GM19397 (cell line): ENCODE measurements at regions not wholly inside any gene's neighbourhood (a gene's known extent, or its start where the extent isn't known, plus 50 kb on each side); places are given as distances from the start of the nearest gene placed in this dataset.
"Not testable (repeated sequence)": the region's sequence is repeated elsewhere in the genome, so short reads cannot be mapped to it uniquely, and the experiment has no call there.

Experiments
- ATAC-seq: cut with Tn5 transposase; IDR thresholded peaks from one replicate; pipeline ENCODE4 v1.9.1; 2021; ENCODE audit warnings: mild to moderate bottlenecking, moderate library complexity; ENCODE audit not compliant: unreplicated experiment

DNA sequence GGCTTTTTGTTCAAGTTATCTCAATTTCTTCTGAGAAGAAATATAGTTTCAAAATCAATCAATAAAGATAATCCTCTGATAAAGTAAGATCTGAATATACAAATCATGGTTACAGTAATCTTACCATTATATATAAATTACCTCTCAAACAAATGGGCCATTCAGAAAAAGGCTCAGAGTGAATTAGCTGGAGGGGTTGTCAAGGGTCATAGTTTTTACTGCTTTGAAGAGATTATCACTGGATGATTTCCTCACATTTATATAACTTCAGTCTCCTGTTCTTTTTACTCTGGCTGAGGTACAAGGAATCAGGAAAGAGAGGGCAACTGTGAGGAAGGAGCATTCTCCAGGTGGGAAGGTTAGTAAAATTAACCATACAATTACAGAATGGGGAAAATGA lies 148.6 kb upstream of the ELL2 start:
- ATAC-seq = no peak

DNA sequence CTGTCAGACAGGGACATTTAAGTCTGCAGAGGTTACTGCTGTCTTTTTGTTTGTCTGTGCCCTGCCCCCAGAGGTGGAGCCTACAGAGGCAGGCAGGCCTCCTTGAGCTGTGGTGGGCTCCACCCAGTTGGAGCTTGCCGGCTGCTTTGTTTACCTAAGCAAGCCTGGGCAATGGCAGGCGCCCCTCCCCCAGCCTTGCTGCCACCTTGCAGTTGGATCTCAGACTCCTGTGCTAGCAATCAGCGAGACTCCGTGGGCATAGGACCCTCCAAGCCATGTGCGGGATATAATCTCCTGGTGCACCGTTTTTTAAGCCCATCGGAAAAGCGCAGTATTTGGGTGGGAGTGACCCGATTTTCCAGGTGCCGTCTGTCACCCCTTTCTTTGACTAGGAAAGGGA lies 147.0 kb upstream of the ELL2 start:
- ATAC-seq = not testable (repeated sequence)

DNA sequence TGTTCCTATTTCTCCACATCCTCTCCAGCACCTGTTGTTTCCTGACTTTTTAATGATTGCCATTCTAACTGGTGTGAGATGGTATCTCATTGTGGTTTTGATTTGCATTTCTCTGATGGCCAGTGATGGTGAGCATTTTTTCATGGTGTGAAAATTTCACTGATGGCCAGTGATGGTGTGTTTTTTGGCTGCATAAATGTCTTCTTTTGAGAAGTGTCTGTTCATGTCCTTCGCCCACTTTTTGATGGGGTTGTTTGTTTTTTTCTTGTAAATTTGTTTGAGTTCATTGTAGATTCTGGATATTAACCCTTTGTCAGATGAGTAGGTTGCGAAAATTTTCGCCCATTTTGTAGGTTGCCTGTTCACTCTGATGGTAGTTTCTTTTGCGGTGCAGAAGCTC lies 142.2 kb upstream of the ELL2 start:
- not testable (repeated sequence) for ATAC-seq

DNA sequence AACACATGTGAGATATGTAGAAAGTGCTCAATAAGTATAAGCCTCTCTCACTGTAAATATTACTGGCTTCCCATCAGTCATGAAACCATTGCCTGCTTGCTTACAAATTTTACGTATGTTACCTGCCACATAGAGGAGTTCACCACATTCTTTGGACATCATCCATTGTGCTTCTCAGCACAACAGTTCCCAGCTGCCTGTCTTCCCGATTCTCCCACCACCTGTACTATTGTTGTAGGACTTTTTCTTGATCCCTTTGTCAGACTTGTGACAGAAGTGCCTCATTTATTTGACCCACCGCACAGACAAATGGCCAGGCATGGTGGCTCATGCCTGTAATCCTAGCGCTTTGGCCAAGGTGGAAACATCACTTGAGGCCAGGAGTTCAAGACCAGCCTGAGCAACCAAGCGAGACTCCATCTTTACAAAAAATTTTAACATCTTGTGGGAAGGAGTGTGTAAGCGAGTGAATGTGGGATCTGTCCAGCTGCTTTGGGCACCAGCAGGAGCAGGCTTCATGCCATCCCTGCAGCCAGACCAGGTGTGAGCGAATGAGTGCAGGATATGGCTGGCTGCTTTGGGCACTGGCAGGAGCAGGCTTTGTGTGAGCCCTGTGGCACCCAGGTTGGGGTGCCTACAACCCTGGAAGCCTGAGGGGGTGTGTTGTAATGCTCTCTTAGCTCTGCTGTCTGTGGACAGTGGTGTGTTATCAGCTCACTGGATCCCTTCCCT lies 139.9 kb upstream of the ELL2 start:
- no peak for ATAC-seq

DNA sequence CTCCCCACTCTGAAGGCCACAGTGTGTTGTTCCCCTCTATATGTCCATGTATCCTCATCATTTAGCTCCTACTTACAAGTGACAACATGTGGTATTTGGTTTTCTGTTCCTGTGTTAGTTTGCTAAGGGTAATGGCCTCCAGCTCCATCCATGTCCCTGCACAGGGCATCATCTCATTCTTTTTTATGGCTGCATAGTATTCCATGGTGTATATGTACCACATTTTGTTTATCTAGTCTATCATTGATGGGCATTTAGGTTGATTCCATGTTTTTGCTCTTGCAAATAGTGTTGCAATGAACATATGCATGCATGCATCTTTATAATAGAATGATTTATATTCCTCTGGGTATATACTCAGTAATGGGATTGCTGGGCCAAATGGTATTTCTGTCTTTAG lies 135.8 kb upstream of the ELL2 start:
- not testable (repeated sequence) for ATAC-seq

DNA sequence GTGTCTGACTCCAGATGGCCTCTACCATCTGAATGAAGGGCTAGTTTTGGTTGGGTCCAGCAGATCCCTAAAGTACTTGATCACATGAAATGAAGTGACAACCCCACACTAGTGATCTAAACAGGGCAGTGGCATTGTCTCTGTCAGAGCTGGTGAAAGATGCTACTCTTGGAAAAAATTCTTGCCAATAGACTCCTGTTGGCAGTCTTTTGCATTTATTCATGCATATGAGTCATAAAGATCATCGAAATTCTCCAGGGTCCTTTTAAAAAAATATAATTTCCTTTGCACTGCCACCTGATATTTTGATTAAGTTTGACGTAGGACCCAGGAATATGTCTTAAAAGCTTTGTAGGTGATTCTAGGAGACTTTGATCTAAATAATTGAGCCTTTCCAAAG lies 135.1 kb upstream of the ELL2 start:
- no peak for ATAC-seq

DNA sequence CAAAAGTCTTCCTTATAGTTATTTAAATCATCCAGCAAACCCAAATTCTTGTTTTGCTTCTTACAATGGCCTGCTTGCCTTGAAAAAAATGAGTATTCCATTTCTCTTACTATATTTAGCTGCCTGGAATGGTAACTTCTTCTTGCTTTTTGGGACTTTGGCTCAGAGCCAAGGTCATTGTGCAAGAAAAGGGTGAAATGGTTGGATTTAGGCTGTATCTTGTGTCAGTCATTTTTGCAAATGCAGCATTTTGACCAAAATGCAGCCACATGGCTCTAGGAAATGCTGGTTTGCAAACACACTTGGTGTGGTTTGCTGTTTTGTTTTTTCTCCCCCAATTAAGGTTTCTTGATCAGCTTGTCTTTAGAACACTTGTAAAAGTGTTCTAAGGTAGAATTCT lies 133.3 kb upstream of the ELL2 start:
- no peak for ATAC-seq

DNA sequence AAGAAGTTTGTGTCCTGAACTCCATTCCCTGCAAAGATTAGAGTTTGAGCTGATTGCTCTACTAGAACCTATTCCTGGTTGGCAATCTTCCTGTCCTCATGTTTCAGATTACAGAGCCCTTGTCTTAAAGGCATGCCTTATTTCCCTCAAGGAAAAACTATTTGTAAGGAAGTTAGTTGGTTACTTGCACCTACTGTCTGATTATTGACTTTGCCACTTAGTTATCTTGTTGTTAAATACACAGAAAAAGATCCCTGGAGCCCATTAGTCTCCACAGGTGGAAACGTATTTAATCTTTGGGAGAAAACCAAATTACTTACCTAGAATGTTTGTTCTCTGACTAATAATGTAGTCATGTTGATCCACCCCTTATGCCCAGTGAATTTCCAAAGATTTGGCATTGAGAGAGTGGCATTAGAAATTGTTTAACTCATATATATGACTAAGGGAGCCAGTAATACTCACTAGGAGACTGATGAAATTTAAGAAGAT lies 132.3 kb upstream of the ELL2 start:
- ATAC-seq = no peak

DNA sequence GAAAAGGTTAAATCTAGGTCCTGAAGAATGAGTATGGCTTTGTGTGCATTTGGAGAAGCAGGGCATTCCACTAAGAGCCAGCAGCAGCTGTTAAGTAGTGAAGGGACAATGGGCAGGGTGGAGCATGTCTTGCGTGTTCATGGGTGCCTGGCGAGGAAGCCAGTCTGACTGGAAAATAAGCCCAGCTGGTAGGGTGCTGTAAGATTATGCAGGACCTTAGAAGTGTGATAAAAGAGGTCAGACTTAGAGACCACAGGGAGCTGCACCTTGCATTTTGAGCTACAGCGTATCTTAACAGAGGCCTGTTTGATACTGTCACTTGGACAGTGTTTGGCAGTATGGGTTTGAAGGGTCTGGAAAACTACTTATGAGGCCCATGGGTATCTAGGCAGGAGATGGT lies 131.7 kb upstream of the ELL2 start:
- no peak for ATAC-seq

DNA sequence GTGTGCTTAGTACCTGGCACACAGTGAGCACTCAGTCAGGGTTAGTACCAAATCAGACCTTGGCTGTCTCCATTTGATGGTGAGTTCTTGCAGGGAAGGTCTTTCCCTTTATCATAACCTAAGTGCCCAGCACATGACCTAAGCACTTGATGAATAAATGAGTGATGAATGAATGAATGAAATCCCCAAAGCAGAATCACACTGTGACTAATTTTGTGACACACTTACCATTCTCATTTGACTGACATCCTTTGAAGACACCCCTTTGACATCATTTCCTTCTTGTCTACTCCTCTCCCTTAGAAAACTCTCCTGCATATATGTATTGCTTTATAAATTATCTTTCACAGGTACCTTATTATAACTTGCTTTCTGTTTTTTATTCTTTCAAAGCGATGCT lies 130.2 kb upstream of the ELL2 start:
- ATAC-seq = no peak

DNA sequence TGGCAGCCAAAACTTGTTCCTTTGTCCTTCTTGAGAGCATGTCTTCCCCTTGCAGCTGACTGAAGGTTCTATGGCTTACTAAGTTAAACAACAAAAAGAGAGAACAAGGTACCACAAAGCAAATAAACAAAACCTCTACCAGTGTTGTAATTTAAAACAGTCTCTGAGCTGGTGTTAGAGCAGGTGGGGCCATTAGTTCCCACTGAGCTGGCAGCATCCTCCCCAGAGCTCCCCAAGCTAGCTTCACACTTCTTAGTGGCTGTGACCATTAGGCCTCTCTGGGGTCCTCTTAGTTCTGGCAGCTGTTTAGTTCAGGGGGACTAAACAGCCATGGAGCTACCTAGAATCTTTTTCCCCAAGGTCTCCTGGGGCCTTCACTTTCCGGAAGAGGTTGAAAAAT lies 128.6 kb upstream of the ELL2 start:
- ATAC-seq = no peak

DNA sequence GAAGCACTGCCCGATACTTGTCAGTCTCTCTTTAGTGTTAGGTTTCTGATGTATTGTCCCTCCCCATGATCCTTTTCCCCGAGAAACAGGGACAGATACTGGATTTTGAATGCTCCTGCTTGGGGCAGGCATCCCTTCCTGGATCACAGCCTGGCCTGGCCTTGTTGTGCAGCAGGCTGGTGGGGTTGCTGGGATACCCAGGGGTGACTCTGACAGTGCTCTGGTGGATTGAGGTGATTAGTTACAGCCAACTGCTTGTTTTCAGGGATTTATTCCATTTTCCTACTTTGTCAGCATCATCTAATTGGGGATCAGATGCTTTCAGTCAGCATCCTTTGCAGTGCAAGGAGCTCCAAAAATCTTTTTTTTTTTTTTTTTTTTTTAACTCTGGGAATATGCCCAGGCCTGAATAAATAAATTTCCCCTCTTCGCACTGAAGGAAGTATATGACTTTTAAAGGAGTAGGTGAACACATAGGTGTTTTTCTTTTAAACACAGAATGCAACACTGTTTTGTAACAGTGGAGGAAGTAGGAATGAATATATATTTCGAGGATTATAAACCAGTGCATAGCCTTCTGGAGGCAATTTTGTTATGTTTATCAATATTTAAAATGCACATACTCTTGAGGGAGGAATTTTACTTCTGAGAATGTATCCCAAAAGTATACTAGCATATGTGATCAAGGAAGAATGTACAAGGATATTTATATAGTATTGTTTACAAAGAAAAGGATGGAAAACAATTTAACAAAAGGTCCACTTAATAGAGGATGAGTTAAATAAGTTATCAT lies 127.3 kb upstream of the ELL2 start:
- no peak for ATAC-seq

DNA sequence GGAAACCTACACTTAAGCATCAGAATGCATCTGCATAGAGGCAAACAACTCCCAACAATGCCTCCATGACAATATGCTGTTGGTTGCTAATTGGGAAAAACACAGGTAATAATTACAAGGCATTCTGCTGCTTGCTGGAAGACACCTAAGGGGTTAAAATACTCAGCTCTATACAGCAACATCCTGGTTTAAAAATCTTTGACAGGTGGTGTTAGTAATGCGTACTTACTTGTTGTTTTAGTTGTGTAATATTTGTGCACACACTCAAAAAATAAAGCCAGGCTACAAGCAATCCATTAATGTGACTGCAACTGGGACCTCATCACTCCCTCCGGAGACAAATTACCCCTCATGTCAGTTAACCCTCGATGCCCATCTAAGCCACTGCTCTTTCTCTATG lies 126.3 kb upstream of the ELL2 start:
- no peak for ATAC-seq

DNA sequence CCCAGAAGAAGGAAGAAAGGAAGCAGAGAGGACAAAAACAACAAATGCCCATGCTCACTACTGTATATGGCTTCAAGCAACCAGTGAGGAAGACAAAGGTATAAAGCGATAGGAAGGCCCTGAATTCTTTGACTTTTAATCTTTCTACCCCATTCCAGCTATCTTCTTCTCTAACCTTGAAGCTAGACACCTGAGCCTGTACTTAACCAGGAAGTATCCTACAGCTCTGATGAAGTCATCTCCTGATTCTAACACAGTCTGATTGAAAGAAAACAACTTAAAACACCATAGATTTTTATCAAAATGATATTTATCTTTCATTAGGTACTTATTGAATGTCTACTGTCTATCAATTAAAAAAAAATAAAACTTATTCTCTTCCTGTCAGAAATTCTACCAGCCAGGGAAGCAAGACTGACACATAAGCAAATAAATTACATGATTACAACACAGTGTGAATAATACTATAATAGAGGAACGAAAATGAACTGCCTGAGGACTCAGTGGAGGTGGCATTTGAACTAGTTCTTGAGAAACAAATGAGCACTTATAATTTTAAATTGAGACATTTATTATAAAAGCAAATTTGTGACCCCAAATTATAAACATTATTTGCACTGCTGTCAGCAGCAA lies 123.3 kb upstream of the ELL2 start:
- no peak for ATAC-seq

DNA sequence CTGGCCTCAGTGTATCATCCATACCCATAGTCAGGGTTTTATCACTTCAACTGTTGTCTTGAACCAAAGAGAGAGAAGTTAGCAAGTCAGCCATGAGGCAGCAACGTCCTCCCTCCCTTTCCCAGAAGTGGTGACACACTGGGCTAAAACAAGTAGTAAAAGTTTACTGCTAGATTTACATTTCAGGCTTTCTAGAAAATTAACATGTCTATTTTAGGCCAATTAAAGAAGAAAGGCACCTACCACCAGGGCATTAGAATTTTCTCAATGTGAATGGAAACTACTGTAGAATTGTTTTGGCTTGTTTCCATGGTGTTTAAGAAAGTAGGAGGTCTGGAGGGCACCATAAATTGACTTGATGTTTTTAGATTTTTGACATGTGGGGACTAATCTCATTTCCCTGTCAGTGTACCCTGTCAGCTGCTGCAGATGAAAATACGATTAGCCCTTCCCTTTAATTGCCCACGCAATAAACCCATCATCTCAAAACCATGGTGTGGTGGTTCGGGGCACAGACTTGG lies 121.8 kb upstream of the ELL2 start:
- no peak for ATAC-seq

DNA sequence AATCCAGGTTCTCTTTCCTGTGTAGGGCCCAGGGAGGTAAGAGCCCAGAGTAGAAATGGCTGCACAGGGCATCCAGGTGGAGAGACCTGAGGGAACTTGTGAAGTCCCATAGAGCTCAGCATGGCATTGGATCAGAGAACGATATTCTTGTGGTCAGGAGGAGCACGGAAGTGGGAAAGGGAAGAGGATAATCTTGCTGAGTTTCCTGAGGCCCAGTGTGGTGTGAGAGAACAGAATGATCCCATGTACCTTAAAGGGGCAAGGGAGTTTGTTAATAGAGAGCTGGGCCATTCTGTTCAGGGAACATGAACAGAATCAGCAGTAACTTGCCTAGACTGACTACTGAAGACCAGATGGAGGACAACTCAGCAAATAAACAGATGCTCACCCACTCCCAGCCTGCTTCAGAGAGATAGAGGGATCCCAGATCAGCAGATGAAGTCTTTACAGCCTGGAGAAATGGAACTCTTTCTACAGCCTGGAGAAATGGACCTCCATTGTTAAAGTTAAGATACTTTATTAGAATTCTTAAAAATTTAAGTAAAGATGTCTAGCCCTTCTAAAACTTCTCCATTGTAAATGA lies 119.7 kb upstream of the ELL2 start:
- no peak for ATAC-seq

DNA sequence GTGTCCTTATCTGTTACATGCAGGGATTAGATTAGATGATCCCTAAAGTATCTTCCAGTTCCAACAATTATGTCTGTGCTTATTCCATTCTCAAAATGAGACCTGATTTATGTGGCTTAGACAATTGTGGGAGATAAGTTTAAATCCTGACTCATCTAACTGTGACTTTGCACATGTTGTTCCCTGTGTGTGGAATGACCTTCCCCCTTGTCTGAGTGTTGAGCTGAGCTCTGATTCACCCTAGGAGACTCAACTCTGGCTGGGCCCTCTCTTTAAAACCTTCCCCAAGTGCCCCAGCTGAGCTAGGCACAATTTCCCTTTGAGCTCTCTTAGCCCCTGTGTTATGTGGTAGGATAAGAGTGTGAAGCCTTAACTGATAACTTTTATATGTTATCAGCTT lies 118.9 kb upstream of the ELL2 start:
- ATAC-seq = no peak

DNA sequence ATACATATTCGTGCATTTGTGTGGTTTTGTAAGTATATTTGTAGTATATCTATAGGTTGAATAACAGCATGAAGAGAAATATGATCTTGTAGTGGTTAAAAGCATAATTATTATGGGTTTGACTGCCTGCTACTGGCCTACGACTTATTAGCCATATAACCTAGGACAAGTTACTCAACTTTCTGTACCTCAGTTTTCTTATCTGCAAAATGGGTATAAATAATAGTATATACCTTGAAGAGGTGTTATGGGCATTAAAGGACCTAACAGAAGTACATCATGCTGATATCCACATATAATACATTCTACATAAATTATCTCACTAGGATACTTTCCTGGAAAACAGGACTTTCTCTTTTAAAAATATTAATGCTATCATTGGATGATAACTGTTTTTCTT lies 118.3 kb upstream of the ELL2 start:
- ATAC-seq = no peak

DNA sequence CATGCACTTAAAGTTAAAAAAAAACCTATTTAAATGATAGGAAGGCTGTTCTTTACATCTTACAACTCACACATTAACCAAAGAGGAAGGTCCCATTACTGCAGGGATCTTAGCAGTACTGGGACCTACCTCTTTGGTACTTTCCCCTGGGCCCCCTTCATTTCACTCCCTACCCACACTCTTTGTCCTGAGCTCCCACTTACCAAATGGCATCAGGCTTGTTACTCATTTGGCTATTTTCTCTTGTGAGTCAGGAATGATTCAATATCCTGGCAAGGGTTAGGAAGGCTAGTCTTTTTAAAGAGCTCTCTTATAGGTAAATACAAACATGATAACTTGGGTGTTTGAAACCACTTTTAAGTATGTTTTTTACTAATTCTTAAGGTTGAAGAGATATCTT lies 117.4 kb upstream of the ELL2 start:
- no peak for ATAC-seq

DNA sequence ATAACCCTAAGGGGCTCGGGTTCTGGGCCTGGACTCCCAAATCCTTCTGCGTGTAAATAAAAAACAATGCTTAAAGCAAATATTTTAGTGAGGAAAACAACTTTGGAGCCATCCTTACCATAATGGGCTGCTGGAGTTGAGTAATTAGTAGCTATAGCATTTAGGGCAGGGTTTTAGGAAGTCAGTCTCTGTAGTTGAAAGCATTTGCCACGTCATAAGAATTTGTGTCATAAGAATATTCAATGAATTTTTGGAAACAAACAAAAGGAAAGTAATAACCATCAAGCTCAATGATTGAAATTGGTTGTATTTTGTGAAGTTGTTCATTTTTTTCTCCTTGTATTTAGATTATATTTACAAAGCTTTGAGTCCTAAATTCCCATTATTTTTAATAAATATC lies 114.8 kb upstream of the ELL2 start:
- no peak for ATAC-seq

DNA sequence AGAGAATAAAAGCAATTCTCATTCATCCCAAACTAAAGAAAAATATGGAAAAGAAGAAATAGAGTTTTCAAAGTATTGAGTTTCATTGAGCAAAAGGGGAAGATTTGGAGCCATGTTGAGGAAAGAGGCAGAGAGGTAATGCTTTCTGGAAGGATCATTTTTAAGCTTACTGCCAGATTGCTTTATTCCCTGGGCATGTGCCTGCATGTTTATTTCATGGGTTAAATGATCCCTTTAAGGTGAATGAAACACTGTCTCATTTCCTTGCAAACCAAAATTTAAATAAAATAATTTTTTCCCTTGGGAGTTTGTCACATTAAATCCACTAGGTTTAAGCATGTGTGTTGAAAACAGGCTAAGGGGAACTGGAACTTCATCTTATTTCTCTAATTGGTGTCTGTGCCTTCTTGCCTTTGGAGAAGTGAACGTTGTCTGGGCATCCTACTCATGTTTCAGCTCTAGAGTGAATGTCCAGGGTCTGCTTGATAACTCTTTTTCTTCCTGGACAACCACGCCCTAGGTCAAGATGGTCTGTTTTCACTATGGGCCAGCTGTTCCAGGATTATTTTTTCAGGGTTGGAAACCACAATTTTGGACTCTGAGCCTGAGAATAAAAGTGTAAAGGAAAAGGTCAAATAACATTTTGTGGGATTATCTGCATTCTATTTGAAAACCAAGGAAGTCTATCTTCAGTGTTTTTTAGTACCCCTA lies 114.1 kb upstream of the ELL2 start:
- no peak for ATAC-seq
